Prostate gland (tissue), 2 donors: ENCODE measurements at regions not wholly inside any gene's neighbourhood (a gene's known extent, or its start where the extent isn't known, plus 50 kb on each side); places are given as distances from the start of the nearest gene placed in this dataset.

Experiments
- POLR2A ChIP-seq: fragments of 450-650 bp; IDR thresholded peaks from one replicate; pipeline ENCODE4 v1.6.1; 2016; ENCODE audit warnings: antibody characterized with exemption, mild to moderate bottlenecking
- TF ChIP-seq, protein P1 (sequence below), 4 experiments: fragments of 200-600 bp in 2 of 4; fragments of 450-650 bp in 2 of 4; sonication (generic) in 2 of 4; IDR thresholded peaks; 1 replicate in 3 of 4; 2 replicates in 1 of 4; pipeline ENCODE4 v1.5.1; 2016 to 2019; ENCODE audit warnings: antibody characterized with exemption in 4 of 4, mild to moderate bottlenecking in 2 of 4, moderate library complexity in 2 of 4

DNA sequence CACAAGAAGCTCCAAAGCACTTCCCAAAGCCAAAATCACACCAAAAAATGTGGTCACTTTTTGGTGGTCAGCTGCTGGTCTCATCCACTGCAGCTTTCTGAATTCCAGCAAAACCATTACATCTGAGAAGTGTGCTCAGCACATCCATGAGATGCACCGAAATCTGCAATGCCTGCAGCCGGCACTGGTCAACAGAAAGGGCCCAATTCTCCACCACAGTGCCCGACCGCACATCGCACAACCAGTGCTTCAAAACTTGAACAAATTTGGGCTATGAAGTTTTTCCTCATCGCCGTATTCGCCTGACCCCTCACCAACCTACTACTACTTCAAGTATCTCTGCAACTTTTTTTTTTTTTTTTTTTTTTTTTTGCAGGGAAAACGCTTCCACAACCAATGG is 89.9 kb upstream of the LUZP2 start:
- TF ChIP-seq, protein P1, sequence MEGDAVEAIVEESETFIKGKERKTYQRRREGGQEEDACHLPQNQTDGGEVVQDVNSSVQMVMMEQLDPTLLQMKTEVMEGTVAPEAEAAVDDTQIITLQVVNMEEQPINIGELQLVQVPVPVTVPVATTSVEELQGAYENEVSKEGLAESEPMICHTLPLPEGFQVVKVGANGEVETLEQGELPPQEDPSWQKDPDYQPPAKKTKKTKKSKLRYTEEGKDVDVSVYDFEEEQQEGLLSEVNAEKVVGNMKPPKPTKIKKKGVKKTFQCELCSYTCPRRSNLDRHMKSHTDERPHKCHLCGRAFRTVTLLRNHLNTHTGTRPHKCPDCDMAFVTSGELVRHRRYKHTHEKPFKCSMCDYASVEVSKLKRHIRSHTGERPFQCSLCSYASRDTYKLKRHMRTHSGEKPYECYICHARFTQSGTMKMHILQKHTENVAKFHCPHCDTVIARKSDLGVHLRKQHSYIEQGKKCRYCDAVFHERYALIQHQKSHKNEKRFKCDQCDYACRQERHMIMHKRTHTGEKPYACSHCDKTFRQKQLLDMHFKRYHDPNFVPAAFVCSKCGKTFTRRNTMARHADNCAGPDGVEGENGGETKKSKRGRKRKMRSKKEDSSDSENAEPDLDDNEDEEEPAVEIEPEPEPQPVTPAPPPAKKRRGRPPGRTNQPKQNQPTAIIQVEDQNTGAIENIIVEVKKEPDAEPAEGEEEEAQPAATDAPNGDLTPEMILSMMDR (IDR thresholded peaks at IDR 0.05) = no peak
- no peak for TF ChIP-seq POLR2A
